Kidney (tissue), 13 donors: ENCODE measurements at regions not wholly inside any gene's neighbourhood (a gene's known extent, or its start where the extent isn't known, plus 50 kb on each side); places are given as distances from the start of the nearest gene placed in this dataset.
A peak's percentile ranks its signal among the peaks of the same experiment; 100 is the strongest.
"Not testable (repeated sequence)": the region's sequence is repeated elsewhere in the genome, so short reads cannot be mapped to it uniquely, and the experiment has no call there.

Experiments
- DNase-seq, 5 donors: peaks; one replicate each; pipeline ENCODE4 v3.0.0-alpha.2; 2013 to 2020
- FAIRE-seq: peaks from 2 replicates; lab custom pipeline; 2012; peaks lifted over from hg19 to GRCh38; lab: Jason Lieb, UNC
- H3K27ac ChIP-seq, 2 donors: one replicate each; pipeline ENCODE4 v1.7.0; 2013; ENCODE audit warnings: low read depth in 2 of 2, low read length in 2 of 2, inconsistent platforms in 1 of 2
- H3K27me3 ChIP-seq: one replicate; pipeline ENCODE4 v1.7.1; 2013; ENCODE audit warnings: low read length, inconsistent platforms; ENCODE audit not compliant: control insufficient read depth, insufficient read depth
- H3K36me3 ChIP-seq, 3 donors: one replicate each; pipeline versions ENCODE4 v1.7.0 to v1.7.1; 2013; ENCODE audit warnings: low read length in 3 of 3, control low read depth in 1 of 3, inconsistent platforms in 1 of 3; ENCODE audit not compliant: insufficient read depth in 3 of 3, control insufficient read depth in 2 of 3
- H3K4me1 ChIP-seq, 3 donors: one replicate each; pipeline versions ENCODE4 v1.7.0 to v1.7.1; 2013; ENCODE audit warnings: low read length in 3 of 3, inconsistent platforms in 1 of 3, low read depth in 1 of 3; ENCODE audit not compliant: control insufficient read depth in 2 of 3, insufficient read depth in 2 of 3
- H3K4me3 ChIP-seq, 3 donors: one replicate each; pipeline versions ENCODE4 v1.7.0 to v1.8.1; 2013; ENCODE audit warnings: low read length in 3 of 3, control low read depth in 1 of 3, inconsistent platforms in 1 of 3
- H3K9ac ChIP-seq, 3 donors: one replicate each; pipeline versions ENCODE4 v1.7.0 to v1.7.1; 2013; ENCODE audit warnings: low read length in 3 of 3, control low read depth in 1 of 3, inconsistent platforms in 1 of 3
- H3K9me3 ChIP-seq, 3 donors: one replicate each; pipeline versions ENCODE4 v1.7.0 to v1.7.1; 2013; ENCODE audit warnings: low read length in 3 of 3, control low read depth in 1 of 3, inconsistent platforms in 1 of 3; ENCODE audit not compliant: control insufficient read depth in 2 of 3, insufficient read depth in 1 of 3
- CTCF ChIP-seq: IDR thresholded peaks from 3 replicates; pipeline ENCODE4 v1.5.1; 2012; ENCODE audit warnings: mild to moderate bottlenecking, moderate library complexity, borderline replicate concordance; ENCODE audit not compliant: insufficient read depth; ENCODE audit errors: extremely low read depth
- intact Hi-C: fragments of 100-400 bp; cut with DNase I; formaldehyde crosslinking; loops from one replicate; pipeline ENCODE4 v1.11.1; 2022
- donor health status: control.
- donor health status: control.
- donor health status: control.
- donor health status: control.
- donor health status: control.
- donor health status: DM: yes; HTN: yes; CAD: no.
- donor health status: Normal renal cell carcinoma (clear cell type).

GRCh38 chr18:53850902-53851301 lies 373.6 kb downstream of the MBD2 start:
- no peak for FAIRE-seq
- DNase-seq: no peak

GRCh38 chr18:53843763-53844162 lies 380.7 kb downstream of the MBD2 start:
- no peak overlapping the region for H3K9ac ChIP-seq
- H3K36me3 ChIP-seq: no peaks in the 10 kb centered on the region
- intact Hi-C loops: no loop called here
- H3K4me3 ChIP-seq: no peak overlapping the region
- no peaks in the 10 kb centered on the region for H3K4me1 ChIP-seq
- no peak for TF ChIP-seq CTCF
- no peak overlapping the region for H3K27ac ChIP-seq
- no peaks in the 10 kb centered on the region for H3K9me3 ChIP-seq
- FAIRE-seq (no peak), DNase-seq (no peak)
- H3K27me3 ChIP-seq: no peaks in the 10 kb centered on the region

More at GRCh38 chr18:53850902-53851301, 373.6 kb downstream of the MBD2 start:
- intact Hi-C loops: no loop called here
- Histone ChIP-seq H3K9me3 (no peaks in the 10 kb centered on the region), H3K36me3 (no peaks in the 10 kb centered on the region), H3K4me1 (no peaks in the 10 kb centered on the region), H3K27me3 (no peaks in the 10 kb centered on the region), H3K4me3 (no peak overlapping the region), H3K27ac (no peak overlapping the region), H3K9ac (no peak overlapping the region)
- TF ChIP-seq CTCF: no peak

GRCh38 chr18:53843113-53843760 lies 381.2 kb downstream of the MBD2 start:
- DNase-seq (no peak), FAIRE-seq (no peak)
- H3K9ac ChIP-seq: no peak overlapping the region
- no peaks in the 10 kb centered on the region for H3K9me3 ChIP-seq
- intact Hi-C loops: no loop called here
- no peaks in the 10 kb centered on the region for H3K36me3 ChIP-seq
- no peaks in the 10 kb centered on the region for H3K27me3 ChIP-seq
- no peak for TF ChIP-seq CTCF
- H3K27ac ChIP-seq: no peak overlapping the region
- H3K4me3 ChIP-seq: no peak overlapping the region
- H3K4me1 ChIP-seq: no peaks in the 10 kb centered on the region

GRCh38 chr18:53838746-53839145 lies 385.7 kb downstream of the MBD2 start:
- Histone ChIP-seq H3K27ac (no peak overlapping the region), H3K9me3 (no peaks in the 10 kb centered on the region), H3K27me3 (no peaks in the 10 kb centered on the region), H3K36me3 (no peaks in the 10 kb centered on the region), H3K4me3 (no peak overlapping the region), H3K9ac (no peak overlapping the region), H3K4me1 (no peaks in the 10 kb centered on the region)
- no peak for FAIRE-seq
- DNase-seq: peak in 1 of 5 donors; percentile 23
- intact Hi-C loops: no loop called here
- no peak for TF ChIP-seq CTCF

GRCh38 chr18:53821141-53821540 lies 403.3 kb downstream of the MBD2 start:
- DNase-seq, H3K36me3 ChIP-seq, FAIRE-seq, H3K9ac ChIP-seq, H3K4me3 ChIP-seq, H3K9me3 ChIP-seq, H3K27ac ChIP-seq, intact Hi-C loops, H3K27me3 ChIP-seq, H3K4me1 ChIP-seq: not testable (repeated sequence)
